IMR-90 (cell line): ENCODE measurements at regions not wholly inside any gene's neighbourhood (a gene's known extent, or its start where the extent isn't known, plus 50 kb on each side); places are given as distances from the start of the nearest gene placed in this dataset.

Experiments
- ATAC-seq: fragments of 200-7000 bp; cut with Tn5 transposase; 2 replicates; pipeline ENCODE4 v1.9.1; 2020; ENCODE audit warnings: low read depth, mild to moderate bottlenecking, moderate library complexity
- BruUV-seq: library from RNA; stranded (reverse); fragments of 400-500 nt; replicated peaks from 2 replicates; lab custom pipeline; 2021; lab: Mats Ljungman, UMichigan
- CTCF ChIA-PET: fragments of 300-600 bp; formaldehyde crosslinking; extraction: SDS; loops from one replicate; lab custom pipeline; 2021; ENCODE audit warnings: antibody characterized with exemption; lab: Yijun Ruan, JAX
- POLR2A ChIA-PET: fragments of 300-600 bp; sonication (Branson Sonifier 250); formaldehyde crosslinking; loops from one replicate; lab custom pipeline; 2022; ENCODE audit warnings: antibody characterized with exemption; ENCODE audit not compliant: unreplicated experiment; lab: Charles Lee
- DNase-seq: peaks from one replicate; pipeline ENCODE4 v3.0.0; 2013
- H2AFZ ChIP-seq: replicated peaks from 2 replicates; pipeline ENCODE3; 2013; ENCODE audit warnings: low read length, mild to moderate bottlenecking; ENCODE audit not compliant: poor library complexity
- H2AK5ac ChIP-seq: 2 replicates; pipeline ENCODE4 v1.6.1; 2013; ENCODE audit warnings: low read depth, low read length, inconsistent platforms
- H2AK9ac ChIP-seq: replicated peaks from 2 replicates; pipeline ENCODE3; 2013; ENCODE audit warnings: mild to moderate bottlenecking, low read depth, low read length, moderate library complexity; ENCODE audit not compliant: poor library complexity
- H2BK120ac ChIP-seq: 2 replicates; pipeline ENCODE4 v1.6.1; 2013; ENCODE audit warnings: low read depth, low read length, inconsistent platforms
- H2BK15ac ChIP-seq: 3 replicates; pipeline ENCODE4 v1.6.1; 2013; ENCODE audit warnings: low read depth, low read length, inconsistent platforms
- H2BK20ac ChIP-seq: 2 replicates; pipeline ENCODE4 v1.6.1; 2013; ENCODE audit warnings: low read depth, mild to moderate bottlenecking, inconsistent platforms, low read length, moderate library complexity
- H2BK5ac ChIP-seq: 2 replicates; pipeline ENCODE4 v1.6.1; 2013; ENCODE audit warnings: mild to moderate bottlenecking, low read depth, low read length, inconsistent platforms; ENCODE audit not compliant: poor library complexity, severe bottlenecking
- H3K14ac ChIP-seq: replicated peaks from 2 replicates; pipeline ENCODE4 v1.6.1; 2013; ENCODE audit warnings: low read depth, low read length, inconsistent platforms
- H3K18ac ChIP-seq: 2 replicates; pipeline ENCODE4 v1.6.1; 2013; ENCODE audit warnings: low read depth, low read length, control low read depth
- H3K23ac ChIP-seq: 2 replicates; pipeline ENCODE4 v1.6.1; 2013; ENCODE audit warnings: low read depth, low read length, inconsistent platforms
- H3K27ac ChIP-seq: 2 replicates; pipeline ENCODE4 v1.5.1; 2013; ENCODE audit warnings: mild to moderate bottlenecking, control low read depth, low read length; ENCODE audit not compliant: insufficient read depth
- H3K27me3 ChIP-seq: 2 replicates; pipeline ENCODE4 v1.6.1; 2013; ENCODE audit warnings: low read length; ENCODE audit not compliant: control insufficient read depth, insufficient read depth
- H3K36me3 ChIP-seq: 2 replicates; pipeline ENCODE4 v1.6.1; 2013; ENCODE audit warnings: low read length, mixed read lengths; ENCODE audit not compliant: control insufficient read depth, insufficient read depth
- H3K4ac ChIP-seq: 2 replicates; pipeline ENCODE4 v1.6.1; 2013; ENCODE audit warnings: low read depth, low read length, inconsistent platforms
- H3K4me1 ChIP-seq: 2 replicates; pipeline ENCODE4 v1.6.1; 2013; ENCODE audit warnings: low read length, mixed read lengths; ENCODE audit not compliant: control insufficient read depth, insufficient read depth
- H3K4me2 ChIP-seq: 2 replicates; pipeline ENCODE4 v1.6.1; 2013; ENCODE audit warnings: low read depth, mild to moderate bottlenecking, control low read depth, low read length, moderate library complexity
- H3K4me3 ChIP-seq: 2 replicates; pipeline ENCODE4 v1.5.1; 2013; ENCODE audit warnings: low read depth, mild to moderate bottlenecking, control low read depth, low read length, moderate library complexity; ENCODE audit not compliant: insufficient read depth
- H3K56ac ChIP-seq: 2 replicates; pipeline ENCODE4 v1.6.1; 2013; ENCODE audit warnings: low read length, inconsistent platforms; ENCODE audit not compliant: insufficient read depth; ENCODE audit errors: extremely low read depth
- H3K79me1 ChIP-seq, 2 experiments: 2 replicates each; pipeline ENCODE4 v1.6.1; 2013; ENCODE audit warnings: low read length in 2 of 2, inconsistent platforms in 1 of 2, low read depth in 1 of 2
- H3K9ac ChIP-seq: 2 replicates; pipeline ENCODE4 v1.6.1; 2013; ENCODE audit warnings: low read depth, low read length, control low read depth
- H3K9me1 ChIP-seq: 2 replicates; pipeline ENCODE4 v1.6.1; 2013; ENCODE audit warnings: low read length, inconsistent platforms; ENCODE audit not compliant: insufficient read depth
- H3K9me3 ChIP-seq: 2 replicates; pipeline ENCODE4 v1.6.1; 2013; ENCODE audit warnings: low read length; ENCODE audit not compliant: control insufficient read depth, insufficient read depth
- H4K20me1 ChIP-seq: 2 replicates; pipeline ENCODE4 v1.6.1; 2013; ENCODE audit warnings: low read length, inconsistent platforms; ENCODE audit not compliant: insufficient read depth
- H4K5ac ChIP-seq: 2 replicates; pipeline ENCODE4 v1.6.1; 2013; ENCODE audit warnings: mild to moderate bottlenecking, low read depth, low read length, control low read depth
- H4K8ac ChIP-seq, 2 experiments: 2 replicates each; pipeline ENCODE4 v1.6.1; 2013; ENCODE audit warnings: low read depth in 2 of 2, low read length in 2 of 2, control low read depth in 1 of 2, inconsistent platforms in 1 of 2
- H4K91ac ChIP-seq: 2 replicates; pipeline ENCODE4 v1.6.1; 2013; ENCODE audit warnings: low read depth, low read length, inconsistent platforms; ENCODE audit not compliant: insufficient read depth
- BHLHE40 ChIP-seq: fragments of 150-350 bp; IDR thresholded peaks from 2 replicates; pipeline ENCODE4 v1.6.1; 2016; ENCODE audit warnings: mild to moderate bottlenecking, low read depth, low read length
- CEBPB ChIP-seq: IDR thresholded peaks from 2 replicates; pipeline ENCODE4 v1.6.1; 2012; ENCODE audit warnings: low read depth, low read length, improper control_type of control experiment
- CHD1 ChIP-seq: IDR thresholded peaks from 2 replicates; pipeline ENCODE4 v1.6.1; 2012; ENCODE audit warnings: low read depth, low read length, improper control_type of control experiment
- CTCF ChIP-seq: conservative IDR thresholded peaks from 2 replicates; pipeline ENCODE4 v1.5.1; 2012; ENCODE audit warnings: mild to moderate bottlenecking, low read depth, low read length, improper control_type of control experiment
- FOS ChIP-seq: fragments of 150-350 bp; IDR thresholded peaks from 2 replicates; pipeline ENCODE4 v1.6.1; 2016; ENCODE audit warnings: low read depth, low read length
- MAFK ChIP-seq: IDR thresholded peaks from 2 replicates; pipeline ENCODE4 v1.6.1; 2012; ENCODE audit warnings: low read depth, low read length, improper control_type of control experiment
- MAZ ChIP-seq: IDR thresholded peaks from 2 replicates; pipeline ENCODE4 v1.6.1; 2012; ENCODE audit warnings: low read depth, mild to moderate bottlenecking, low read length, improper control_type of control experiment, moderate library complexity, borderline replicate concordance
- MXI1 ChIP-seq: IDR thresholded peaks from 2 replicates; pipeline ENCODE4 v1.6.1; 2012; ENCODE audit warnings: low read depth, mild to moderate bottlenecking, low read length, moderate library complexity, borderline replicate concordance
- NFE2L2 ChIP-seq: fragments of 150-350 bp; IDR thresholded peaks from 2 replicates; pipeline ENCODE4 v1.6.1; 2016; ENCODE audit warnings: low read depth, mild to moderate bottlenecking, low read length
- POLR2A ChIP-seq: IDR thresholded peaks from 2 replicates; pipeline ENCODE4 v1.6.1; 2012; ENCODE audit warnings: mild to moderate bottlenecking, low read depth, low read length
- RAD21 ChIP-seq: IDR thresholded peaks from 2 replicates; pipeline ENCODE4 v1.6.1; 2012; ENCODE audit warnings: low read length, improper control_type of control experiment
- RCOR1 ChIP-seq: IDR thresholded peaks from 2 replicates; pipeline ENCODE4 v1.6.1; 2012; ENCODE audit warnings: mild to moderate bottlenecking, low read length, improper control_type of control experiment; ENCODE audit not compliant: insufficient replicate concordance
- RFX5 ChIP-seq: IDR thresholded peaks from 2 replicates; pipeline ENCODE4 v1.8.0; 2012; ENCODE audit warnings: low read depth, mild to moderate bottlenecking, low read length, moderate library complexity
- SMC3 ChIP-seq: fragments of 150-350 bp; IDR thresholded peaks from 2 replicates; pipeline ENCODE4 v1.6.1; 2016; ENCODE audit warnings: low read depth, mild to moderate bottlenecking, antibody characterized with exemption, low read length, moderate library complexity
- WGBS, 2 experiments: methylation state at CpG; one replicate each; pipeline versions ENCODE4 v1.1.5 to v1.1.7; 2013; ENCODE audit warnings: missing lambda C conversion rate in 2 of 2; ENCODE audit not compliant: insufficient read length in 1 of 2; ENCODE audit errors: extremely low coverage in 2 of 2; 5-methylcytosine and 5-hydroxymethylcytosine counted together
- dilution Hi-C: fragments of 300-500 bp; cut with HindIII; formaldehyde crosslinking; loops from one replicate; pipeline ENCODE4 v1.14.3; 2018; ENCODE audit warnings: low sequenced_read_pairs; ENCODE audit not compliant: unreplicated experiment
- in situ Hi-C: fragments of 300-500 bp; cut with MboI; formaldehyde crosslinking; loops from 3 replicates; pipeline ENCODE4 v1.14.3; 2019; ENCODE audit warnings: low sequenced_read_pairs, inconsistent platforms, mixed read lengths
- intact Hi-C: fragments of 100-400 bp; cut with micrococcal nuclease; formaldehyde crosslinking; loops from 2 replicates; pipeline ENCODE4 v1.10.0; 2022
- TF ChIP-seq, protein P1 (sequence below): fragments of 150-350 bp; IDR thresholded peaks from 2 replicates; pipeline ENCODE4 v1.6.1; 2017; ENCODE audit warnings: mild to moderate bottlenecking, antibody characterized with exemption, low read length, low read depth
- TF ChIP-seq, protein P2 (sequence below): fragments of 150-350 bp; IDR thresholded peaks from 2 replicates; pipeline ENCODE4 v1.6.1; 2016; ENCODE audit warnings: low read depth, mild to moderate bottlenecking, low read length, moderate library complexity, borderline replicate concordance

GRCh38 chr2:75986617-75987016 is 275.9 kb upstream of the GCFC2 start:
- H3K56ac ChIP-seq, result no peak overlapping the region
- dilution Hi-C loops (no loop called here), intact Hi-C loops (no loop called here), in situ Hi-C loops (no loop called here)
- no peaks in the 10 kb centered on the region for H3K4me1 ChIP-seq
- no peak overlapping the region for H3K27ac ChIP-seq
- no peak overlapping the region for H2BK5ac ChIP-seq
- no peak overlapping the region for H2BK15ac ChIP-seq
- no peak overlapping the region for H3K4ac ChIP-seq
- no peak overlapping the region for H2AK9ac ChIP-seq
- TF ChIP-seq RAD21 (no peak), SMC3 (no peak), MAFK (no peak), RFX5 (no peak), MAZ (no peak), CEBPB (no peak), BHLHE40 (no peak), FOS (no peak), CHD1 (no peak), RCOR1 (no peak), CTCF (no peak), POLR2A (no peak), NFE2L2 (no peak), MXI1 (no peak)
- TF ChIP-seq, protein P1, sequence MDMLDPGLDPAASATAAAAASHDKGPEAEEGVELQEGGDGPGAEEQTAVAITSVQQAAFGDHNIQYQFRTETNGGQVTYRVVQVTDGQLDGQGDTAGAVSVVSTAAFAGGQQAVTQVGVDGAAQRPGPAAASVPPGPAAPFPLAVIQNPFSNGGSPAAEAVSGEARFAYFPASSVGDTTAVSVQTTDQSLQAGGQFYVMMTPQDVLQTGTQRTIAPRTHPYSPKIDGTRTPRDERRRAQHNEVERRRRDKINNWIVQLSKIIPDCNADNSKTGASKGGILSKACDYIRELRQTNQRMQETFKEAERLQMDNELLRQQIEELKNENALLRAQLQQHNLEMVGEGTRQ, result no peak
- TF ChIP-seq, protein P2, sequence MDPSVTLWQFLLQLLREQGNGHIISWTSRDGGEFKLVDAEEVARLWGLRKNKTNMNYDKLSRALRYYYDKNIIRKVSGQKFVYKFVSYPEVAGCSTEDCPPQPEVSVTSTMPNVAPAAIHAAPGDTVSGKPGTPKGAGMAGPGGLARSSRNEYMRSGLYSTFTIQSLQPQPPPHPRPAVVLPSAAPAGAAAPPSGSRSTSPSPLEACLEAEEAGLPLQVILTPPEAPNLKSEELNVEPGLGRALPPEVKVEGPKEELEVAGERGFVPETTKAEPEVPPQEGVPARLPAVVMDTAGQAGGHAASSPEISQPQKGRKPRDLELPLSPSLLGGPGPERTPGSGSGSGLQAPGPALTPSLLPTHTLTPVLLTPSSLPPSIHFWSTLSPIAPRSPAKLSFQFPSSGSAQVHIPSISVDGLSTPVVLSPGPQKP, result no peak
- H3K4me3 ChIP-seq, result no peak overlapping the region
- H3K23ac ChIP-seq, result no peak overlapping the region
- no peak overlapping the region for H4K91ac ChIP-seq
- H4K8ac ChIP-seq, result no peak overlapping the region
- H4K5ac ChIP-seq, result no peak overlapping the region
- no peaks in the 10 kb centered on the region for H3K9me1 ChIP-seq
- H2BK120ac ChIP-seq, result no peak overlapping the region
- H3K18ac ChIP-seq, result no peak overlapping the region
- ATAC-seq (no peak), DNase-seq (no peak)
- no peaks in the 10 kb centered on the region for H3K27me3 ChIP-seq
- no peak overlapping the region for H2BK20ac ChIP-seq
- no peaks in the 10 kb centered on the region for H3K36me3 ChIP-seq
- H2AFZ ChIP-seq, result no peak overlapping the region
- H3K14ac ChIP-seq, result no peak overlapping the region
- no TSS peak for BruUV-seq
- H4K20me1 ChIP-seq, result no peaks in the 10 kb centered on the region
- H3K9me3 ChIP-seq, result no peaks in the 10 kb centered on the region
- H3K9ac ChIP-seq, result no peak overlapping the region
- H3K79me1 ChIP-seq, result no peaks in the 10 kb centered on the region
- no peak overlapping the region for H3K4me2 ChIP-seq
- ChIA-PET POLR2A (no interaction called here), CTCF (no interaction called here)
- no peak overlapping the region for H2AK5ac ChIP-seq
- WGBS, 2 experiments, result no CpG with 5 or more reads among the region's 4 CpGs
